ENCODE measurements at regions not wholly inside any gene's neighbourhood (a gene's known extent, or its start where the extent isn't known, plus 50 kb on each side); places are given as distances from the start of the nearest gene placed in this dataset.

DNA sequence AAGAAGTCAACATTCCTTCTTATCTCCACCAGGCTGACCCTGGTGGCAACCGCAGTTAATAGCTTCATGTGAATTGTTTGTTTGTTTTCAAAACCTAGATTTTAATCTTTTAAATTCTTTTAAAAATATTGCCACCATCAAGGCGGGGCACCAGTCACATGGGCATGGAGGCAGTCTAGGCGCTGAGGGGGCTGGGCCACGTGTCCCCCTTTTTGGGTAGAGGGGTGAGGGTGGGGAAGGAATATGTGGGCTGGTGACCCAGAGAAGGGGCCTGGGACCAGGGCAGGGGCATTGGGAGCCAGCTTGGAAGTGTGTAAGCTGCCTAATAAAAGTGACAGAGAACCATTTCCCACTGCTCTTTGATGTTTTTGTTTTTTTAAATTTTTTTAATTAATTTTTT, 147.3 kb downstream of the GADD45G start:
- TF ChIP-seq ZNF274 (IDR thresholded peaks at IDR 0.05; ENCODE audit: low read depth, low read length) (no peak), SUZ12 (IDR thresholded peaks at IDR 0.05; ENCODE audit: extremely low read depth, insufficient read depth, insufficient read length) (no peak), YY1 (IDR thresholded peaks at IDR 0.05; ENCODE audit: insufficient read depth, insufficient read length) (no peak)
